Left lung (tissue), 4 donors: ENCODE measurements at regions not wholly inside any gene's neighbourhood (a gene's known extent, or its start where the extent isn't known, plus 50 kb on each side); places are given as distances from the start of the nearest gene placed in this dataset.

Experiments used
- ATAC-seq: fragments of 200-7000 bp; cut with Tn5 transposase; one replicate; pipeline ENCODE4 v1.9.1; 2020; ENCODE audit warnings: moderate library complexity
- DNase-seq, 4 donors: peaks; one replicate each; pipeline ENCODE4 v3.0.0-alpha.2; 2013 to 2020
- H3K27ac ChIP-seq, 2 donors: fragments of 200-600 bp; sonication (generic) in 1 of 2; one replicate each; pipeline versions ENCODE4 v1.5.0 to v1.8.0; 2020 to 2021
- H3K27me3 ChIP-seq, 2 donors: fragments of 200-600 bp; sonication (generic) in 1 of 2; one replicate each; pipeline versions ENCODE4 v1.5.0 to v1.8.0; 2020 to 2021
- H3K36me3 ChIP-seq, 2 donors: fragments of 200-600 bp; sonication (generic) in 1 of 2; one replicate each; pipeline versions ENCODE4 v1.5.0 to v1.8.0; 2020 to 2021
- H3K4me1 ChIP-seq, 2 donors: fragments of 200-600 bp; one replicate each; pipeline ENCODE4 v1.8.0; 2021
- H3K4me3 ChIP-seq, 2 donors: fragments of 200-600 bp; sonication (generic) in 1 of 2; one replicate each; pipeline versions ENCODE4 v1.5.0 to v1.8.0; 2020 to 2021; ENCODE audit warnings: mild to moderate bottlenecking in 1 of 2
- H3K9me3 ChIP-seq, 2 donors: fragments of 200-600 bp; sonication (generic) in 1 of 2; one replicate each; pipeline versions ENCODE4 v1.5.0 to v1.8.0; 2020 to 2021
- CTCF ChIP-seq, 2 donors: fragments of 200-600 bp; sonication (generic) in 1 of 2; IDR thresholded peaks; one replicate each; pipeline versions ENCODE4 v1.5.0 to v1.8.0; 2021; ENCODE audit warnings: antibody characterized with exemption in 2 of 2
- intact Hi-C, 2 donors: fragments of 100-400 bp; cut with DNase I; formaldehyde crosslinking; loops; one replicate each; pipeline versions ENCODE4 v1.11.2 to v1.14.2; 2022
- donor health status: DM: no; HTN: yes; CAD: no.
- donor health status: DM: no; HTN: no; CAD: no.

- no peak for DNase-seq
- no peak for ATAC-seq
- H3K4me3 ChIP-seq, result no peak overlapping the region
- intact Hi-C loops, result no loop called here
- no peaks in the 10 kb centered on the region for H3K36me3 ChIP-seq
- no peaks in the 10 kb centered on the region for H3K9me3 ChIP-seq
- no peaks in the 10 kb centered on the region for H3K27me3 ChIP-seq
- no peaks in the 10 kb centered on the region for H3K4me1 ChIP-seq
- no peak for TF ChIP-seq CTCF (IDR thresholded peaks at IDR 0.05)
- H3K27ac ChIP-seq, result no peak overlapping the region
These were observed 65.7 kb upstream of the ARHGAP24 start for GRCh38 chr4:85409251-85409650.

- Histone ChIP-seq H3K27ac (no peak overlapping the region), H3K27me3 (no peaks in the 10 kb centered on the region), H3K4me1 (no peaks in the 10 kb centered on the region), H3K4me3 (no peak overlapping the region), H3K9me3 (no peaks in the 10 kb centered on the region), H3K36me3 (no peaks in the 10 kb centered on the region)
- DNase-seq, result no peak
- ATAC-seq, result no peak
- TF ChIP-seq CTCF (IDR thresholded peaks at IDR 0.05), result no peak
- intact Hi-C loops, result no loop called here
These were observed 63.6 kb upstream of the ARHGAP24 start for GRCh38 chr4:85411386-85411785.

- ATAC-seq, result no peak
- H3K9me3 ChIP-seq, result no peaks in the 10 kb centered on the region
- H3K4me3 ChIP-seq, result no peak overlapping the region
- no peaks in the 10 kb centered on the region for H3K4me1 ChIP-seq
- DNase-seq, result no peak
- intact Hi-C loops, result no loop called here
- no peak for TF ChIP-seq CTCF (IDR thresholded peaks at IDR 0.05)
- no peaks in the 10 kb centered on the region for H3K36me3 ChIP-seq
- H3K27ac ChIP-seq, result no peak overlapping the region
- no peaks in the 10 kb centered on the region for H3K27me3 ChIP-seq
These were observed 60.0 kb upstream of the ARHGAP24 start for GRCh38 chr4:85414972-85415371.

GRCh38 chr4:85416094-85416493 is 58.9 kb upstream of the ARHGAP24 start:
- H3K4me1 ChIP-seq, result no peaks in the 10 kb centered on the region
- DNase-seq, result no peak
- no peak for TF ChIP-seq CTCF (IDR thresholded peaks at IDR 0.05)
- no peaks in the 10 kb centered on the region for H3K27me3 ChIP-seq
- H3K36me3 ChIP-seq, result no peaks in the 10 kb centered on the region
- no peak overlapping the region for H3K27ac ChIP-seq
- no peak overlapping the region for H3K4me3 ChIP-seq
- ATAC-seq, result no peak
- H3K9me3 ChIP-seq, result no peaks in the 10 kb centered on the region
- intact Hi-C loops, result no loop called here

- Histone ChIP-seq H3K9me3 (no peaks in the 10 kb centered on the region), H3K27me3 (no peaks in the 10 kb centered on the region), H3K4me3 (no peak overlapping the region), H3K27ac (no peak overlapping the region), H3K4me1 (no peaks in the 10 kb centered on the region), H3K36me3 (no peaks in the 10 kb centered on the region)
- TF ChIP-seq CTCF (IDR thresholded peaks at IDR 0.05), result no peak
- DNase-seq (no peak), ATAC-seq (no peak)
- intact Hi-C loops, result no loop called here
These were observed 55.8 kb upstream of the ARHGAP24 start for GRCh38 chr4:85419103-85419502.
